ENCODE measurements at regions not wholly inside any gene's neighbourhood (a gene's known extent, or its start where the extent isn't known, plus 50 kb on each side); places are given as distances from the start of the nearest gene placed in this dataset.

GRCh38 chr9:113746486-113746885 is 129.6 kb upstream of the ZNF618 start:
- Histone ChIP-seq H2BK12ac (ENCODE audit: low read depth, low read length) (no peak overlapping the region), H3K23ac (ENCODE audit: insufficient read length) (no peak overlapping the region), H3K27me3 (replicated peaks in 1 of 4; ENCODE audit: control insufficient read depth in 3 of 4, extremely low read depth in 1 of 4, insufficient read depth in 3 of 4, low read length in 3 of 4) (no peaks in the 10 kb centered on the region), H3K27ac (ENCODE audit: low read depth, low read length) (no peak overlapping the region), H3K9ac (replicated peaks in 1 of 4; ENCODE audit: extremely low read depth in 1 of 4, low read depth in 3 of 4, low read length in 3 of 4) (no peak overlapping the region), H3K4ac (replicated peaks; ENCODE audit: insufficient read length, low read depth, low read length) (no peak overlapping the region), H3K9me3 (ENCODE audit: insufficient read depth in 2 of 2, low read depth in 1 of 2, low read length in 1 of 2) (no peaks in the 10 kb centered on the region), H3K23me2 (ENCODE audit: low read depth, low read length) (no peaks in the 10 kb centered on the region), H2BK15ac (ENCODE audit: low read length) (no peak overlapping the region), H2BK5ac (ENCODE audit: low read depth, low read length) (no peak overlapping the region), H2BK120ac (replicated peaks; ENCODE audit: low read depth, low read length) (no peak overlapping the region), H3K36me3 (ENCODE audit: control insufficient read depth in 2 of 4, insufficient read depth in 4 of 4, low read length in 3 of 4) (no peaks in the 10 kb centered on the region), H3K18ac (ENCODE audit: extremely low read depth, low read length) (no peak overlapping the region), H3K4me1 (replicated peaks in 1 of 4; ENCODE audit: control insufficient read depth in 3 of 4, insufficient read depth in 4 of 4, low read length in 3 of 4) (peaks cover 0 to 5% (median 0%) of the 10 kb centered on the region in 4 experiments; a peak in 2 of 7 replicates), H4K20me1 (replicated peaks in 1 of 2; ENCODE audit: control insufficient read depth in 1 of 2, insufficient read depth in 2 of 2, low read length in 2 of 2) (no peaks in the 10 kb centered on the region), H3K14ac (ENCODE audit: insufficient read length) (no peak overlapping the region), H3K4me2 (ENCODE audit: insufficient read depth in 1 of 2, low read depth in 2 of 2, low read length in 2 of 2) (no peak overlapping the region), H2AFZ (ENCODE audit: low read length) (no peak overlapping the region), H3K4me3 (ENCODE audit: extremely low read depth in 1 of 4, insufficient read depth in 2 of 4, low read depth in 3 of 4, low read length in 4 of 4) (no peak overlapping the region), H3K56ac (replicated peaks; ENCODE audit: insufficient read length, low read depth, low read length) (no peak overlapping the region), H3K79me1 (ENCODE audit: low read depth, low read length) (no peaks in the 10 kb centered on the region), H4K8ac (ENCODE audit: extremely low read depth, insufficient read depth, low read length) (no peak overlapping the region), H2AK5ac (ENCODE audit: low read depth, low read length) (no peak overlapping the region), H3K79me2 (ENCODE audit: control insufficient read depth in 1 of 2, insufficient read depth in 2 of 2, low read length in 2 of 2) (no peaks in the 10 kb centered on the region), H2BK20ac (ENCODE audit: low read length) (no peak overlapping the region), H4K91ac (replicated peaks; ENCODE audit: insufficient read length, low read length) (no peak overlapping the region), H4K5ac (ENCODE audit: insufficient read length, low read depth, low read length) (no peak overlapping the region)
- FAIRE-seq (no peak), DNase-seq (ENCODE audit: low read depth in 1 of 2, low spot score in 2 of 2) (no peak)
- CTCF ChIA-PET (ENCODE audit: partially characterized antibody), result interaction anchor here (0.5 to 1.1 kb wide), 3 partner anchors 9 to 1162 kb away, joined by 3 to 5 read pairs (median 3); no protein-coding TSS in a partner anchor
- POLR2A ChIA-PET (ENCODE audit: partially characterized antibody), result no interaction called here
- WGBS, 2 experiments (ENCODE audit: extremely low coverage in 1 of 2, insufficient coverage in 1 of 2, insufficient read length in 1 of 2, insufficient replicate concordance in 2 of 2, low coverage in 1 of 2, low lambda C conversion rate in 2 of 2, missing lambda C conversion rate in 1 of 2), result 95% methylated on average over 4 of the region's 4 CpGs; no CpG with 5 or more reads in 1 of the 2 experiments
- TF ChIP-seq SRF (IDR thresholded peaks at IDR 0.05; ENCODE audit: low read depth, low read length), result no peak
- TF ChIP-seq SP1 (IDR thresholded peaks at IDR 0.05; ENCODE audit: low read depth, low read length), result no peak
- no peak for TF ChIP-seq HDAC6 (IDR thresholded peaks at IDR 0.05; ENCODE audit: low read depth, low read length)
- no peak for TF ChIP-seq ATF3 (IDR thresholded peaks at IDR 0.05; ENCODE audit: insufficient read depth, low read depth, low read length)
- no peak for TF ChIP-seq JUND (IDR thresholded peaks at IDR 0.05; ENCODE audit: low read length)
- TF ChIP-seq KDM1A (IDR thresholded peaks at IDR 0.05; ENCODE audit: borderline replicate concordance, low read length), result no peak
- no peak for TF ChIP-seq RFX5 (IDR thresholded peaks at IDR 0.05; ENCODE audit: borderline replicate concordance, low read depth, low read length)
- no peak for TF ChIP-seq MAX (IDR thresholded peaks at IDR 0.05)
- TF ChIP-seq FOSL1 (IDR thresholded peaks at IDR 0.05; ENCODE audit: insufficient read depth, low read depth, low read length), result no peak
- TF ChIP-seq SAP30 (IDR thresholded peaks at IDR 0.05; ENCODE audit: insufficient read depth, insufficient replicate concordance, low read length), result no peak
- TF ChIP-seq RXRA (IDR thresholded peaks at IDR 0.05; ENCODE audit: insufficient read depth, low read depth, low read length), result no peak
- no peak for TF ChIP-seq RAD21 (IDR thresholded peaks at IDR 0.05 in 1 of 2, conservative IDR thresholded peaks at IDR 0.05 in 1 of 2; ENCODE audit: low read depth in 2 of 2, low read length in 2 of 2)
- TF ChIP-seq SUZ12 (IDR thresholded peaks at IDR 0.05; ENCODE audit: low read length), result no peak
- TF ChIP-seq NANOG (IDR thresholded peaks at IDR 0.05; ENCODE audit: insufficient read depth, low read depth, low read length, poor library complexity, severe bottlenecking), result no peak
